ENCODE measurements at regions not wholly inside any gene's neighbourhood (a gene's known extent, or its start where the extent isn't known, plus 50 kb on each side); places are given as distances from the start of the nearest gene placed in this dataset.

DNA sequence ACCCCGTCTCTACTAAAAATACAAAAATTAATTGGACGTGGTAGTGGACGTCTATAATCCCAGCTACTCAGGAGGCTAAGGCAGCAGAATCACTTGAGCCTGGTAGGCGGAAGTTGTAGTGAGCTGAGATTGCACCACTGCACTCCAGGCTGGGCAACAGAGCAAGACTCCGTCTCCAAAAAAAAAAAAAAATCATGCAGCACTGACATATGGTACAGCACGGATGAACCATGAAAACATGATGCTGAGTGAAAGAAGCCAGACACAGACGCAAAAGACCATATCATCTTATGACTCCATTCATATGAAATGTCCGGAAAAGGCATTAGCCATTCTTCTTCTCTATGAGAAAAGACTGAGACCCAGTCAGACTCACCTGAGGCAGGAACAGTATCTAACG is 50.4 kb downstream of the PITPNM2 start:
- TF ChIP-seq, protein P1, sequence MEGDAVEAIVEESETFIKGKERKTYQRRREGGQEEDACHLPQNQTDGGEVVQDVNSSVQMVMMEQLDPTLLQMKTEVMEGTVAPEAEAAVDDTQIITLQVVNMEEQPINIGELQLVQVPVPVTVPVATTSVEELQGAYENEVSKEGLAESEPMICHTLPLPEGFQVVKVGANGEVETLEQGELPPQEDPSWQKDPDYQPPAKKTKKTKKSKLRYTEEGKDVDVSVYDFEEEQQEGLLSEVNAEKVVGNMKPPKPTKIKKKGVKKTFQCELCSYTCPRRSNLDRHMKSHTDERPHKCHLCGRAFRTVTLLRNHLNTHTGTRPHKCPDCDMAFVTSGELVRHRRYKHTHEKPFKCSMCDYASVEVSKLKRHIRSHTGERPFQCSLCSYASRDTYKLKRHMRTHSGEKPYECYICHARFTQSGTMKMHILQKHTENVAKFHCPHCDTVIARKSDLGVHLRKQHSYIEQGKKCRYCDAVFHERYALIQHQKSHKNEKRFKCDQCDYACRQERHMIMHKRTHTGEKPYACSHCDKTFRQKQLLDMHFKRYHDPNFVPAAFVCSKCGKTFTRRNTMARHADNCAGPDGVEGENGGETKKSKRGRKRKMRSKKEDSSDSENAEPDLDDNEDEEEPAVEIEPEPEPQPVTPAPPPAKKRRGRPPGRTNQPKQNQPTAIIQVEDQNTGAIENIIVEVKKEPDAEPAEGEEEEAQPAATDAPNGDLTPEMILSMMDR (IDR thresholded peaks at IDR 0.05; ENCODE audit: insufficient read depth, low read length, poor library complexity, severe bottlenecking), result no peak
- no peak for TF ChIP-seq EZH2phosphoT487 (conservative IDR thresholded peaks at IDR 0.05; ENCODE audit: low read length)

All from SU-DHL-6 (cell line).